ENCODE measurements at regions not wholly inside any gene's neighbourhood (a gene's known extent, or its start where the extent isn't known, plus 50 kb on each side); places are given as distances from the start of the nearest gene placed in this dataset.

- peaks cover 0 to 6% of the 10 kb centered on the region in 2 experiments for H3K36me3 ChIP-seq (ENCODE audit: control insufficient read depth in 2 of 2, extremely low read depth in 1 of 2, insufficient read depth in 2 of 2, low read length in 2 of 2)
- no peak overlapping the region for H3K4me2 ChIP-seq (ENCODE audit: insufficient read depth, low read length)
- no peaks in the 10 kb centered on the region for H3K9me1 ChIP-seq (replicated peaks; ENCODE audit: control insufficient read depth, extremely low read depth, insufficient read depth, low read length)
- no peak for FAIRE-seq
- dilution Hi-C loops (cut with MboI; ENCODE audit: extremely low pct_ligation_motif_present, low sequenced_read_pairs) = no loop called here
- POLR2A ChIA-PET = no interaction called here
- H3K27ac ChIP-seq (ENCODE audit: insufficient read depth, low read depth, low read length) = no peak overlapping the region
- H3K4me3 ChIP-seq (replicated peaks in 1 of 3; ENCODE audit: insufficient read depth in 1 of 3, low read depth in 1 of 3, low read length in 3 of 3) = no peak overlapping the region
- no peak for DNase-seq (ENCODE audit: low read depth, low spot score)
- H3K79me2 ChIP-seq (ENCODE audit: control insufficient read depth, insufficient read depth, low read length) = no peaks in the 10 kb centered on the region
- no peak for TF ChIP-seq FOS (IDR thresholded peaks at IDR 0.05; ENCODE audit: borderline replicate concordance, insufficient read depth, low read length)
- intact Hi-C loops (cut with micrococcal nuclease) = loop anchor here (5.0 kb wide), 3 partner anchors 187 to 337 kb away; partner anchors contain the start of gene DICER1
- no peaks in the 10 kb centered on the region for H3K4me1 ChIP-seq (ENCODE audit: control insufficient read depth, extremely low read depth, insufficient read depth, low read length)
- no peak overlapping the region for H2AFZ ChIP-seq (ENCODE audit: low read depth, low read length)
- no peaks in the 10 kb centered on the region for H3K27me3 ChIP-seq (ENCODE audit: control insufficient read depth in 2 of 2, insufficient read depth in 2 of 2, low read length in 2 of 2)
- no peak overlapping the region for H3K9ac ChIP-seq (replicated peaks; ENCODE audit: extremely low read depth, insufficient read depth, low read length)
- no TSS peak for BruUV-seq (replicated peaks)
- no peaks in the 10 kb centered on the region for H4K20me1 ChIP-seq (replicated peaks; ENCODE audit: control insufficient read depth, extremely low read depth, insufficient read depth, low read length)
- no peaks in the 10 kb centered on the region for H3K9me3 ChIP-seq (replicated peaks; ENCODE audit: control insufficient read depth, insufficient read depth, low read length)
- CTCF ChIA-PET = interaction anchor here (1.3 to 3.1 kb wide), 3 partner anchors 8 to 744 kb away, joined by 4 to 69 read pairs (median 28); no protein-coding TSS in a partner anchor
Observed at GRCh38 chr14:95434121-95434520, 82.3 kb downstream of the SYNE3 start.

GRCh38 chr14:95433094-95433478 lies 83.4 kb downstream of the SYNE3 start:
- BruUV-seq (replicated peaks) = no TSS peak
- Histone ChIP-seq H3K9me3 (replicated peaks; ENCODE audit: control insufficient read depth, insufficient read depth, low read length) (no peaks in the 10 kb centered on the region), H3K9ac (replicated peaks; ENCODE audit: extremely low read depth, insufficient read depth, low read length) (no peak overlapping the region), H3K27me3 (ENCODE audit: control insufficient read depth in 2 of 2, insufficient read depth in 2 of 2, low read length in 2 of 2) (no peaks in the 10 kb centered on the region), H3K27ac (ENCODE audit: insufficient read depth, low read depth, low read length) (no peak overlapping the region), H3K9me1 (replicated peaks; ENCODE audit: control insufficient read depth, extremely low read depth, insufficient read depth, low read length) (no peaks in the 10 kb centered on the region), H3K4me2 (ENCODE audit: insufficient read depth, low read length) (no peak overlapping the region), H3K36me3 (ENCODE audit: control insufficient read depth in 2 of 2, extremely low read depth in 1 of 2, insufficient read depth in 2 of 2, low read length in 2 of 2) (peaks cover 0 to 6% of the 10 kb centered on the region in 2 experiments), H4K20me1 (replicated peaks; ENCODE audit: control insufficient read depth, extremely low read depth, insufficient read depth, low read length) (no peaks in the 10 kb centered on the region), H3K4me3 (replicated peaks in 1 of 3; ENCODE audit: insufficient read depth in 1 of 3, low read depth in 1 of 3, low read length in 3 of 3) (no peak overlapping the region), H3K79me2 (ENCODE audit: control insufficient read depth, insufficient read depth, low read length) (no peaks in the 10 kb centered on the region), H3K4me1 (ENCODE audit: control insufficient read depth, extremely low read depth, insufficient read depth, low read length) (no peaks in the 10 kb centered on the region), H2AFZ (ENCODE audit: low read depth, low read length) (no peak overlapping the region)
- FAIRE-seq = no peak
- intact Hi-C loops (cut with micrococcal nuclease) (loop anchor here (5.0 kb wide), 3 partner anchors 186 to 336 kb away; partner anchors contain the start of gene DICER1), dilution Hi-C loops (cut with MboI; ENCODE audit: extremely low pct_ligation_motif_present, low sequenced_read_pairs) (no loop called here)
- TF ChIP-seq CTCF (IDR thresholded peaks at IDR 0.05; ENCODE audit: extremely low read depth in 1 of 2, insufficient read depth in 1 of 2, low read depth in 1 of 2, low read length in 2 of 2) = no peak
- no peak for TF ChIP-seq JUN (IDR thresholded peaks at IDR 0.05; ENCODE audit: borderline replicate concordance, insufficient read depth, insufficient read length, low read depth)
- TF ChIP-seq MYC (IDR thresholded peaks at IDR 0.05; ENCODE audit: low read depth, low read length) = no peak
- TF ChIP-seq GATA2 (IDR thresholded peaks at IDR 0.05; ENCODE audit: insufficient read depth, insufficient read length, low read depth, low read length) = no peak
- TF ChIP-seq EZH2 (IDR thresholded peaks at IDR 0.05; ENCODE audit: borderline replicate concordance, low read depth, low read length, severe bottlenecking) = no peak
- no peak for TF ChIP-seq POLR2A (IDR thresholded peaks at IDR 0.05; ENCODE audit: low read depth, low read length)
- DNase-seq (ENCODE audit: low read depth, low spot score) = no peak
- ChIA-PET POLR2A (interaction anchor here (0.6 kb wide), 1 partner anchor 663 kb away, joined by 3 read pairs; the partner anchor contains the start of gene GSC), CTCF (interaction anchor here (1.0 to 3.1 kb wide), 9 partner anchors 9 to 743 kb away, joined by 3 to 69 read pairs (median 5); no protein-coding TSS in a partner anchor)

All from endothelial cell of umbilical vein (primary cell).